ENCODE measurements at regions not wholly inside any gene's neighbourhood (a gene's known extent, or its start where the extent isn't known, plus 50 kb on each side); places are given as distances from the start of the nearest gene placed in this dataset.

- no peak for TF ChIP-seq POLR2A (IDR thresholded peaks at IDR 0.05)
- TF ChIP-seq, protein P1, sequence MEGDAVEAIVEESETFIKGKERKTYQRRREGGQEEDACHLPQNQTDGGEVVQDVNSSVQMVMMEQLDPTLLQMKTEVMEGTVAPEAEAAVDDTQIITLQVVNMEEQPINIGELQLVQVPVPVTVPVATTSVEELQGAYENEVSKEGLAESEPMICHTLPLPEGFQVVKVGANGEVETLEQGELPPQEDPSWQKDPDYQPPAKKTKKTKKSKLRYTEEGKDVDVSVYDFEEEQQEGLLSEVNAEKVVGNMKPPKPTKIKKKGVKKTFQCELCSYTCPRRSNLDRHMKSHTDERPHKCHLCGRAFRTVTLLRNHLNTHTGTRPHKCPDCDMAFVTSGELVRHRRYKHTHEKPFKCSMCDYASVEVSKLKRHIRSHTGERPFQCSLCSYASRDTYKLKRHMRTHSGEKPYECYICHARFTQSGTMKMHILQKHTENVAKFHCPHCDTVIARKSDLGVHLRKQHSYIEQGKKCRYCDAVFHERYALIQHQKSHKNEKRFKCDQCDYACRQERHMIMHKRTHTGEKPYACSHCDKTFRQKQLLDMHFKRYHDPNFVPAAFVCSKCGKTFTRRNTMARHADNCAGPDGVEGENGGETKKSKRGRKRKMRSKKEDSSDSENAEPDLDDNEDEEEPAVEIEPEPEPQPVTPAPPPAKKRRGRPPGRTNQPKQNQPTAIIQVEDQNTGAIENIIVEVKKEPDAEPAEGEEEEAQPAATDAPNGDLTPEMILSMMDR (IDR thresholded peaks at IDR 0.05) = no peak
Measured at GRCh38 chr2:36168115-36168514, 187.5 kb upstream of the CRIM1 start.

Measured in uterus (tissue), 2 donors.